ENCODE measurements at regions not wholly inside any gene's neighbourhood (a gene's known extent, or its start where the extent isn't known, plus 50 kb on each side); places are given as distances from the start of the nearest gene placed in this dataset.

GRCh38 chr10:107899502-107900062 lies 735.1 kb upstream of the SORCS1 start:
- TF ChIP-seq EZH2 (IDR thresholded peaks at IDR 0.05; ENCODE audit: low read depth, unreplicated experiment) (no peak), EZH2phosphoT487 (IDR thresholded peaks at IDR 0.05; ENCODE audit: unreplicated experiment) (no peak), JUNB (IDR thresholded peaks at IDR 0.05; ENCODE audit: unreplicated experiment) (no peak), ZNF114 (CRISPR knock-in tag; IDR thresholded peaks at IDR 0.05) (no peak), POLR2AphosphoS5 (IDR thresholded peaks at IDR 0.05; ENCODE audit: low read depth) (no peak), REST (IDR thresholded peaks at IDR 0.05; ENCODE audit: unreplicated experiment) (no peak), STAT1 (IDR thresholded peaks at IDR 0.05; ENCODE audit: unreplicated experiment) (no peak), CREB1 (CRISPR knock-in tag; IDR thresholded peaks at IDR 0.05; ENCODE audit: low read depth) (no peak), NANOG (IDR thresholded peaks at IDR 0.05; ENCODE audit: borderline replicate concordance) (no peak)
- TF ChIP-seq, protein P1, sequence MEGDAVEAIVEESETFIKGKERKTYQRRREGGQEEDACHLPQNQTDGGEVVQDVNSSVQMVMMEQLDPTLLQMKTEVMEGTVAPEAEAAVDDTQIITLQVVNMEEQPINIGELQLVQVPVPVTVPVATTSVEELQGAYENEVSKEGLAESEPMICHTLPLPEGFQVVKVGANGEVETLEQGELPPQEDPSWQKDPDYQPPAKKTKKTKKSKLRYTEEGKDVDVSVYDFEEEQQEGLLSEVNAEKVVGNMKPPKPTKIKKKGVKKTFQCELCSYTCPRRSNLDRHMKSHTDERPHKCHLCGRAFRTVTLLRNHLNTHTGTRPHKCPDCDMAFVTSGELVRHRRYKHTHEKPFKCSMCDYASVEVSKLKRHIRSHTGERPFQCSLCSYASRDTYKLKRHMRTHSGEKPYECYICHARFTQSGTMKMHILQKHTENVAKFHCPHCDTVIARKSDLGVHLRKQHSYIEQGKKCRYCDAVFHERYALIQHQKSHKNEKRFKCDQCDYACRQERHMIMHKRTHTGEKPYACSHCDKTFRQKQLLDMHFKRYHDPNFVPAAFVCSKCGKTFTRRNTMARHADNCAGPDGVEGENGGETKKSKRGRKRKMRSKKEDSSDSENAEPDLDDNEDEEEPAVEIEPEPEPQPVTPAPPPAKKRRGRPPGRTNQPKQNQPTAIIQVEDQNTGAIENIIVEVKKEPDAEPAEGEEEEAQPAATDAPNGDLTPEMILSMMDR (conservative IDR thresholded peaks at IDR 0.05; ENCODE audit: low read depth in 2 of 2), result no peak
- TF ChIP-seq, protein P2, sequence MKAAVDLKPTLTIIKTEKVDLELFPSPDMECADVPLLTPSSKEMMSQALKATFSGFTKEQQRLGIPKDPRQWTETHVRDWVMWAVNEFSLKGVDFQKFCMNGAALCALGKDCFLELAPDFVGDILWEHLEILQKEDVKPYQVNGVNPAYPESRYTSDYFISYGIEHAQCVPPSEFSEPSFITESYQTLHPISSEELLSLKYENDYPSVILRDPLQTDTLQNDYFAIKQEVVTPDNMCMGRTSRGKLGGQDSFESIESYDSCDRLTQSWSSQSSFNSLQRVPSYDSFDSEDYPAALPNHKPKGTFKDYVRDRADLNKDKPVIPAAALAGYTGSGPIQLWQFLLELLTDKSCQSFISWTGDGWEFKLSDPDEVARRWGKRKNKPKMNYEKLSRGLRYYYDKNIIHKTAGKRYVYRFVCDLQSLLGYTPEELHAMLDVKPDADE (IDR thresholded peaks at IDR 0.05), result no peak

Data from GM23338 (cell line).